ENCODE measurements at regions not wholly inside any gene's neighbourhood (a gene's known extent, or its start where the extent isn't known, plus 50 kb on each side); places are given as distances from the start of the nearest gene placed in this dataset.

DNA sequence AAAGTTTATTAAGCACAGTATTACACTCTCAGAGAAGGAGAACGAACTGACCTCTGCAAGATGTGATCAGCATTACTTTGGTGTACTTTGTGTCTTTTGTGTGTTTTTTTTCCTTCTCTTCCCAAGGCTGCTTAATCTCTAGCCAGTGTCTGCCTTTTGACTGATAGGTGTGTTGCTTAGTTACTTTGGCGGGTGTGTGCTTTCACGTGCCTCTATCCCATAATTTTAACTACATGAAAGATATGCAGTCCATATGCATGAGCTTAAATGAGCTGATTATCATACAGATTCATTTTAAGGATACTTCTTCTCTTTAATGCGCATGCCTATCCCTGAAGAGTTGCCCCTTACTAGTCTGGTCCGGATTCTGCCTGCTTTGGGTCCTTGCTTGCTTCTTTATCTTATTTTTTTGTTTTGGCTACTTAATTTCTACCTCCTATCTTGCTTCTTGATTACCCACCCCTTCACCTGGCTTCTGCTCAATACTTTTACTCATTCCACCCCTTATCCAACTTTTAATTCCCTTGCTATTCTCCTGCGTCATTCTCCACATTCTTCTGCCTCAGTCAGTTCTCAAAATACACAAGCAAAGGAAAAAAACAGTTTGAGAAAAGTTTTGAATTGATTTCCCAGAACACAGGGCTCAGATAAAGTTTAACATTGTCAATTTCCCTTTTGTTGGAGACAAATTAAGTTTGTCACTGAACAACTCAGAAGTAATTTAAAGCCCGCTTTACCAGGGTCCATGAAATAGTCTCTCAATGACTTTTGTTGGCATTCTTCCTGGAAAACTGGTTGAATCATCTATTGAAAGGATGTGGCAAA lies 182.0 kb downstream of the TENT5D start:
- no peak overlapping the region for H3K4me3 ChIP-seq (ENCODE audit: low read length)
- H3K4me1 ChIP-seq (ENCODE audit: low read length), result no peaks in the 10 kb centered on the region
- no peak overlapping the region for H3K4me2 ChIP-seq (ENCODE audit: low read depth, low read length)
- no peak overlapping the region for H3K9ac ChIP-seq (ENCODE audit: low read length)
- H3K27ac ChIP-seq (ENCODE audit: low read length), result no peak overlapping the region
- H3K36me3 ChIP-seq (replicated peaks; ENCODE audit: insufficient read depth, low read length), result no peaks in the 10 kb centered on the region
- H3F3A ChIP-seq (ENCODE audit: insufficient read depth, low read length), result no peaks in the 10 kb centered on the region
- DNase-seq, result no peak
- no peaks in the 10 kb centered on the region for H3K27me3 ChIP-seq (replicated peaks; ENCODE audit: insufficient read depth, low read length)
- no peaks in the 10 kb centered on the region for H3K79me2 ChIP-seq (ENCODE audit: low read length)
- no peaks in the 10 kb centered on the region for H3K9me3 ChIP-seq (replicated peaks; ENCODE audit: insufficient read depth, low read length)
- no peaks in the 10 kb centered on the region for H4K20me1 ChIP-seq (ENCODE audit: insufficient read depth, low read length)
- H2AFZ ChIP-seq (ENCODE audit: low read length), result no peak overlapping the region
- H3K9me2 ChIP-seq (replicated peaks; ENCODE audit: insufficient read depth, low read length), result no peaks in the 10 kb centered on the region
- no peak for TF ChIP-seq EZH2phosphoT487 (IDR thresholded peaks at IDR 0.05; ENCODE audit: low read length)
- TF ChIP-seq CTCF (IDR thresholded peaks at IDR 0.05; ENCODE audit: low read length), result no peak
- TF ChIP-seq EZH2 (optimal IDR thresholded peaks at IDR 0.05; ENCODE audit: low read depth, low read length), result no peak
